CD4-positive, alpha-beta T cell treated with Interleukin-12 subunit alpha and Interleukin-12 subunit beta, for 1 hour (primary cell): ENCODE measurements at regions not wholly inside any gene's neighbourhood (a gene's known extent, or its start where the extent isn't known, plus 50 kb on each side); places are given as distances from the start of the nearest gene placed in this dataset.

Source experiments
- DNase-seq: peaks from one replicate; pipeline ENCODE4 v3.0.0-alpha.2; 2020

DNA sequence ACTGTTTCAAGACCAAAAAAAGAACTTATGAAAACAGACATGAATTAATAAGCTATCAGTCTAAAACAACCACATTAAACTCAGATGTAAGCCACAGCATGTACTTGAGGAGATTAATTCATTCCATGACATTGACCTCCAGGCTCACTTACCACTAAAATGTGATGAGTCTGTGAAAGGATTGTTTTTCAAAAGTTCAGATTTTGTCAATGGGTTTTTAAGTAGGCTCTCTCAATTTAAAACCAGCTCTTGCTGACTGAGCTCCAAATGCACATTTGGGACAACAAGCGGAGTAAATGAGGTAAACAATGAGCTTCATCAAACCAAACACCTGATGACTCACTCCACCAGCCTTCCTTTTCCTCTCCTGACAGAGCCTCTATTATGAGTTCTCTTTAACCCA is 197.0 kb downstream of the SIM1 start:
- DNase-seq: no peak

DNA sequence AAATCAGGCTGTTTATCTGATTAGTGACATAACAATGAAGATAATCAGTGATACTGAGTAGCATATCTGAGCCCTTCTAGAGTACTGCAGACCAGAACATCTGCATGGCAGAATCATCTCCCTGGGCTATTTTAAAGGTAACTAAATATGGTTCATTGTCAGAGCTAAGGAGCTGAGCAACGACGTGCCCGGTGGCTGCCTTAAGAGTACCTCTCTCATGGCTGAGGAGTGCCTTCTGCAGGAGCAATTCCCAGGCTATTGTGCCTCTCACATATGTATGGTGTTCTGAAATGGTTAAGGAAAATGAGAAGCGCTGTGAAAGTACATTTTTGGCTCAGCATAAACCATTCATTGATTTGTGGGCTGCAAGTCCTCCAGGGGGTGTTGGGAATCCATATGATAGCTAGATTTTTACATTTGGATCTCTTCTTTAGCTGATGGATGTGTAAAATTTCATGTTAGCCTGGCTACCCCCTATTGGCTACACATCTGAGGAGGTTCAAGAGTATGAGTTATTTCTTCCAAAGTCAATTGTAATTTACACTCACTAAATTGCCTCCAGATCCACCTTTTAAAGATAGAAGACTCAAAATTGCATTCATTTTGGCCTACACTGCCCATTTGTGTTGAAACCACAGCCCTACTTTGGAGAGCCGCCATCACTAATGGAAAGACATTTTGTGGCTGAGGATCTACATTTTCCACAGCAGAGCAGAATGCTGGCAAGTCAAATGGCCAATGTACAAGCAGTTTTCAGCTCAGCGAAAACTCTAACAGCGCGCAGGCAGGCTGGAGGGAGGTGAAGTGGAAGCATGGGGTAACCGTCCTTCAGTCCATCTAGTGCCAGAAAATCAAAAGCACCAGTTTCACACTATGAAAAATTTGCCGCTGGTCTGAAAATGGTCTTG is 198.0 kb downstream of the SIM1 start:
- no peak for DNase-seq

DNA sequence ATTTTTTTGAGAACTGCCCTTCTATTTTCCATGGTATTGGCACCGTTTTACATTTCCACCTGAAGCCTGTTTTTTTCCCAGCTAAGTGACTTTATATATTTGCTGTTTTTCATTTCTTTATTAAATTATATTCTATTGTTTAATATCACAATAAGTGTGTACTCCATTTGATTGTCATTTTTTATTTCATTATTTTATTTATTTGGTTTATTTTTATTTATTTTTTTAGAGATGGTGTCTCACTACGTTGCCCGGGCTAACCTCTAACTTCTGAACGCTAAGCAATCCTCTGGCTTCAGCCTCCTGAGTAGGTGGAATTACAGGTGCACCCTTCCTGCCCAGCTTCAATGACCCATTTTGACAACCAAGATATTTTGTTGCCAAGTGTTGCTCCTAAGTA is 202.6 kb downstream of the SIM1 start:
- DNase-seq: no peak

DNA sequence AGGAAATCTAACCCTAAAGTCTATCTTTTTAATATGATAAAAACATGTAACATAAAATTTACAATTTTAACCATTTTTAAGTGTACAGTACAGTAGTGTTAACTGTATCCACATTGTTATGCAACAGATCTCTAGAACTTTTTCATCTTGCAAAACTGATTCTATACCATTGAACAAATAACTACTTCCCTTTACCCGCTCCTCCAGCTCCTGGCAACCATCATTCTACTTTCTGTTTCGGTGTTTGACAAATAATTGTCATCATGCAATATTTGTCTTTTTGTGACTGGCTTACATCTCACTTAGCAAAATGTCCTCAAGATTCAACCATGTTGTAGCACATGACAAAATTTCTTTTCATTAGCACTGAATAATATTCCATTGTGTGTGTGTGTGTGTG is 203.2 kb downstream of the SIM1 start:
- DNase-seq: no peak

DNA sequence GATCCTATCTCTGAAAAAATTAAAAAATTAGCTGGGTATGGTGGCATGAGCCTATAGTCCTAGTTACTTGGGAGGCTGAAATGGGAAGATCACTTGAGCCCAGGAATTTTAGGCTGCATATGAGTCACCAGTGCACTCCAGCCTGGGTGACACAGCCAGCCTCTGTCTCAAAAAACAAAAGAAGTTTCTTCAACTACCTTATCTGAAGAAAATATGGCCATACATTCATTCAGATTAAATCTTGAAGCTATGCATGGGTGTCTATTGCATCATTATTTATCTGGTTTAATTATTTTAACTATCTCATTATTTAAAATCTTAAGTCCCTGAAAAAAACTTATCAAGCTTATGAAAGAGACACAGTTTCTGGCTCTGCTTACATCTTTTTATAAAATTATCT is 204.1 kb downstream of the SIM1 start:
- no peak for DNase-seq

DNA sequence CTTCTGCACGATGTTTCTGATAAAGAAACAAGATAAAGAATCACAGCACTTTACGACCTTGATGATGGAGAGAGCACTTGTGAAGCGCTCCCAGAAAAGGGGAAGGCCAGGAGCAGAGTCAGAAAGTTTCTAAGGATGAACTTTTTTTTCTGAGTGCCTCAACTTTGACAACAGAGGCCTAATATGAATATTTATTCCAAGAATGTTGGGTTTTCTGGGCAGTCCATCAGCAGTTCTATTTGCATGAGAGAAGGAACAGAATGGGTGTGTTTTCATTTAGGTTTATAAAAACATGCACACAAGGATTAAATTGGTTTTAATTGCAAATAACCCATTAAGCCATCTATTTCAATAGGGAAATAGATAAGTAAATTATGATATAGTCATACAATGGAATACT is 204.9 kb downstream of the SIM1 start:
- DNase-seq: no peak

DNA sequence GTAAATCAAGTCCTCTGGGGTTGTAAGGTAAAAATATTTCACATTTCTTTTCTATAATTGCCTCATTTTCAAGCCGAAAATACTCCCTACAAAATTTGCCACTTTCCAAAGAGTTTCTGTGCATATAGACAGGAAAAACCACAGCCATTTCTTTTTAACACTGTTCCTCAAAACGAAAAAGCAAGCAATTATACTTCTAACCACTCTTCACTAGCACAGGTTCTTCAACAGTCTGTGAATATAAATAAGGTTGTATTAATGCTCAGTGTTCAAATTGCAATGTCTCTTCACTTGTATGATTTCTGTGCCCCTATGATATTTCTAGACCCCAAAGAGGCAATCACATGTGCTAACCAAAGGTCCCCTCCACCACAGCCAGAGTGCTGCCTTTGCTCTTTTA is 206.0 kb downstream of the SIM1 start:
- DNase-seq: no peak

DNA sequence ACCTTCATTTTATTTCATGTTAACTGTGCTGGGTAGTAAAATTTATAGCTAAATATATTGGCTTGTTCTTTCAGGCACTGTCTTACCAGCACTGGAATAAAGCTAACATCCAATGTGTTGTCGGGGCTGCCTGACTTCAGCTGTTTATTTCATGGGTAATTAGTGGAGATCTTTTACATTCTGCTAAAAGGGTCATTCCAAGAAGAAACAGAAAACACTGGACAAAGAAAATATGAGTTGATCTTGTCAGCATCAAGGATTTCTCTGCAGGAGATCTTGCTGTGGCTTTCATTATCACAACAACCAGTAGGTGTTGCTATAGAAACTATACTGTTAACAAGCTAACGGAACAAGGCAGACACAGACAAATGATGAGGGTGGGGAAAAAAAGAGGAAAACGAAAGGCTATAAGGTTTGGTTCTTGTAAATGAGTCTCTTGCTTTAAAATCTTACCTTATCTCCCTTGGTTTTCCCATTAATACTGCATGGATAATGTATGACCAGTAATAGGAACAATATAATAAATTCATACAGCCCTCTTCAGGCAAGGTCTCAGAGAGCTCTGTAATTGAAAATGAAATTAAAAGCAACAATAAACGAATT is 206.8 kb downstream of the SIM1 start:
- DNase-seq: peak; percentile 10

DNA sequence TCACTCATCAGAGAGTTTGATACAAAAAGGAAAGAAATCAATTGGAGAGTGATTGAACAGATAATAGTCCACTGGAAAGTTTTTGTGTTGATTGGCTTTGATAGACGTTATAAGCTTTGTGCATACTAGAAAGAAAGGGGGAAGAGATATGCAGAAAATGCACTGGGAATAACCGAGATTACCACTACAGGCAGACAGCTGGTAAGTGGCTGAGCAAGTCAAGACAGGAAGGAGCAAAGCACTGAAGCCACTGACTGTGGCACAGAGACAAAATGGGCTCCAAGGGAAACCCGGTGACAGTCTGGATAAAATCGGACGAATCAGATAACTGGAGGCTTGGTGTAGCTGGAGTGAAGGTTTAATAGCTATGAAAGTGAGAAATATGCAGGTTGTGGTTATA is 209.0 kb downstream of the SIM1 start:
- no peak for DNase-seq

DNA sequence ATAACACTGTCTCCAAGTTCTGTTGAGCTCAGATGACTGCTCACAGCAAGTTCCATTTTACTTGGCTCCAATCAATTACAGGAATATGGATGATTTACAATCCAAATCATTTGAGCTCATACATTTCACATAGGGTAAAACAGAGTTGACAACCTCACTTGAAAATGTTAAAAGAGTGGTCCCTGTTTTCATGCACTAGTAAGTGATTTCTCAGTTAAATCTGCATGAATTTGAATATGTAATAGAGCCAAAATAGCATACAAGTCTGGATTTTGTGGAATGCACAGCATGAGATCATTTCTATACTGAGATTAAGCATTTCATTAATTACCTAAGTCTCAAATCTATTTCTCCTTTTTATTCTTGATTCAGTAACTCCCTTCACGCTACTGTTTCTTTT is 217.6 kb downstream of the SIM1 start:
- no peak for DNase-seq

DNA sequence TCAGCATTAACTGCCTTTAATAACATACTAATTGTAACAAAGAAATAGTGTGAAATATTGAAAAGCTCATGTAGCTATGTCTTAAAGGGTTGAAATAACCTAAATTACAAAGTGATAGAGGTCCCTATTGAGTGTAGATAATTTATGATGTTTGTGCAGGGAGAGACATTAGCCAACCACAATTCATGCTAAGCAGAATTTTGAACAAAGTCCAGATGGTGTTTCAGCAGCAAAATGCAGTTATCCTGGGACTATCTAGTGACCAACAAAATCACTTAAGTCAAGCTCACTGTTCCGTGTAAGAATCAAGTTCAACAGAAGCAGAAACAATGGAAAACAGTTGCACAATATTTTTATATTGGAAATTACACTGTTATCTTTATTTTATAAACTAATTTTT is 218.5 kb downstream of the SIM1 start:
- DNase-seq: no peak

DNA sequence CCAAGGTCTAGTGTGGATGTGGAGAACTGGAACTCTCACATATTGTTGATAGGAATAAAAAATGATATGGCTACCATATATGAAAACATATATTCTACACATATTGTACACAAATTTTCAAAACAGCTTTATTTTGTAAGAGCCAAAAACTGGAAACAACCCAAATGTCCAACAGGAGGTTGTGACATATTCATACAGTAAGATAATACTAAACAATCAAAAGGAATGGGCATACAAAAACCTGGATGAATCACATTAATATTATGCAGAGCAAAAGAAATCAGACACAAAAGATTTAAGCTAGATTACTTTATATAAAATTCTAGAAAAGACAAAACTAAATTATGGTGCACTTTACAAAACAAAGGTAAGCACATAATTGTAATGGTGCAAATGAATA is 223.9 kb downstream of the SIM1 start:
- DNase-seq: no peak

DNA sequence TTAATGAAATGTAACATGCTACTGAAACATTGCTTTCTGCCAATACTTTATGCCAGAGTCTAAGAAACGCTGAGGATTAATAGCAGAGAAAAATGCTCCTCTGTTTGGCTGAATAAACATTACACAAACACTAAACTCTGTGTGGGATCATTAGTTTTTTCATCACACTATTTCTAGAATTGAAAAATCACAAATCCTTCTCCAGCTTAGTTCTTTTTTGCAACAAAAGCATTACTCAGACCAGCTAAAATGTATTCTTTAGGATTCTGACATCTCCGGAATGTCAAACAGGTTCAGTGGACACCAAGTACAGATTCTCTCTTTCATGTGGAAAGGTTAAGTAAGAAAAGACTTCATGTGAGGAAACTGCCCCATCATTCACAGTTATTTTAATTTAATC is 226.9 kb downstream of the SIM1 start:
- DNase-seq: no peak

DNA sequence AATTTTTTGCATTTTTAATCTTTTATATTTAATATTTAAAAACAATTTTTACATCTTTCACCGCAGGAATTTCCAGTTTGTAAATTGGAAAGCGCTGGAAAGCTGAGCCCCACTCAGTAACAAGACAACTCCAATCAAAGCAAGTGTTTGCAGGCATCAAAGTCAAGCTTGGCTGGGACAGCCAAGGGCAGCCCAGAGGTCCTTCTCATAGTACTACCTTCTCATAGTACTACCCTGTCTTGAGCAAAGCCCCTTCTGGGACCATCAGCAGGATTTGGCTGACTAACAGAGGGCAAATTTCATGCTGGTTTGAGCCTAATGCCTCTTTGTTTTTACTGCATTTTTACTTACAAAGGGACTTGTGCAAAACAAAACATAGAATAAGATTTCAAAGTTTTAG is 228.3 kb downstream of the SIM1 start:
- DNase-seq: no peak

DNA sequence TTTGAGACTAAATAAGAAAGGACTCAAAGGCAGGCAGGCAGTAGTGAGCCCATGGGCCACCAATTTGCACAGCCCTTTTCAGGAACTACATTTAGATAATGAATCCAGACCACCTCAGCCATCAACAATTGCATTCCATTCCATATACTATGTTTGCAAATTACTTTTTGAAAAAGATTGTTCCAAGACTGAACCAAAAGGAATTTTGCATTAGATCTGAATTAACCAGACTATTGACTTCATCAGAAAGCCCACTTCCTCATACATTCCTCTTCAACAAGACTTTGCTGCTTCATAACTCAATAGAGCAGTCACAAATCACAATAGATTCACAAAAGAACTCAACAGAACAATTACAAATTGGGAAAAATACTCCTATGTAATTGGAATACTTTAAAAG is 229.1 kb downstream of the SIM1 start:
- DNase-seq: no peak

DNA sequence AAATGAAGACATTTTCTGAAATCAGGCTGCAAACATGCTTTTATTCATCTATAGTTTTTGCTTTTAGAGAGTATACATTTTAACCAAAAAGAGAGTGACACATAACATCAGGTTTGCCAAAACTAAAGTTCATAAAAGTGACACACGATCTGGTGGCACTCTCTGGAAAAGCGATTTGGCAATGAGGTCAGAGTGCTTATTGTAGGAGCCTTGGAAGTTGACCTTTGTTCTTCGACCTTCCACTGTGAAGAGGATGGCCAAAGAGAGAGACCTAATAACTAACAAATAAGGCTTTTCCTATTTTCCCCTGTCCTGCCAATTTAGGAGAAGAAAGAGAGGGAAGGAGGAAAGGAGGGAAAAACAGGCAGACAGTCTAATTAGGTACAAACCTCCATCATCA is 230.1 kb downstream of the SIM1 start:
- no peak for DNase-seq

DNA sequence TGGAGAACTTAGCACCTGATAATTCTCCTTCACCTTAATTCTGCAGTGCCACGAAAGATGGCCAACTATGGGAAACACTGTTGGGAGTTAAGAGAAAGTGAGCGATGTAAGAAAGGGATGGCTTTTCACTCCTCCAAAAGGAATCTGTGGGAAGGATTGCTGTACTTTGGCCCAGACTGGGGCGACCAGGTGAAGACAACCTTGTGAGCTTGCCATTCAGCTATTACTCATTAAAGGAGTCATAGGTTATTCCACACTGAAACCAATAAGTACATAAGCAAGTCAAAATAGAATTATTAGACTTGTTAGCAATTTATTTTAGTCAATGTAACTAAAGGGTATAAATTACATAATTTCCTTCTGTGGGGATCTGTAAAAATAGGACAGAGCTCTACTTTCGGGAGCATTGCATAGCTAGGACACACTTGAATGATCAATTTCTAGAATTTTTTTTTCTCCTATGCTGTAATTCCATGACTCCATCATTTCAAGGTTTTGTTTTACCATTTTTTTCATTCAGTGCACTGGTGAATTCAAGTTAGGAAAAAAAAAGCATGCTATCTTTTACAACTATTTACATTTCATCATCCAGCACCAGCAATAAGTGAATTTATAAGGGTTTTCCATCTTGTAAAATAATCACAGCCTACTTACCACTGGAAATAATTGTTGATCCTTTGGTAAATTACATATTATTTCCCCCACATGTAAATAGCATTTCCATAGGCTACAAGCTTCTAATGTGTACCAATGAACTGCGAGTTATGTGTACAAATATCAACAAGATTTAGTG is 231.7 kb downstream of the SIM1 start:
- DNase-seq: no peak

DNA sequence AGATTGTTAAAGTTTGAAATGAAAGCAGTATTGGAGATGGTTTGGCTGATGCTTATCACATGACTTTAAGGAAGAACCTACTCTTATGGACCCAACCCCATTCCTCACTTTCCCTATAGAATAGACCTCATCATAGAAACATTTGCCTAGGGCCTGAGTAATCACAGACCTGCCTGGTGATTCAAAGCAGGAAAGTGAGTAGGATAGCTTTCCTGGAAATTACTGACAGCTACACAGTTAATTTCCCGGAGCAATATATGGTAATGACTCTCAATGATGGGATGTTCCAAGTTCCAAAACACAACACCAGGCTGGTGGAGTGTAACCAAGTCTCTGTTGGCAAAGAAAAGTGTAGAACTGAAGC is 233.8 kb downstream of the SIM1 start:
- no peak for DNase-seq

DNA sequence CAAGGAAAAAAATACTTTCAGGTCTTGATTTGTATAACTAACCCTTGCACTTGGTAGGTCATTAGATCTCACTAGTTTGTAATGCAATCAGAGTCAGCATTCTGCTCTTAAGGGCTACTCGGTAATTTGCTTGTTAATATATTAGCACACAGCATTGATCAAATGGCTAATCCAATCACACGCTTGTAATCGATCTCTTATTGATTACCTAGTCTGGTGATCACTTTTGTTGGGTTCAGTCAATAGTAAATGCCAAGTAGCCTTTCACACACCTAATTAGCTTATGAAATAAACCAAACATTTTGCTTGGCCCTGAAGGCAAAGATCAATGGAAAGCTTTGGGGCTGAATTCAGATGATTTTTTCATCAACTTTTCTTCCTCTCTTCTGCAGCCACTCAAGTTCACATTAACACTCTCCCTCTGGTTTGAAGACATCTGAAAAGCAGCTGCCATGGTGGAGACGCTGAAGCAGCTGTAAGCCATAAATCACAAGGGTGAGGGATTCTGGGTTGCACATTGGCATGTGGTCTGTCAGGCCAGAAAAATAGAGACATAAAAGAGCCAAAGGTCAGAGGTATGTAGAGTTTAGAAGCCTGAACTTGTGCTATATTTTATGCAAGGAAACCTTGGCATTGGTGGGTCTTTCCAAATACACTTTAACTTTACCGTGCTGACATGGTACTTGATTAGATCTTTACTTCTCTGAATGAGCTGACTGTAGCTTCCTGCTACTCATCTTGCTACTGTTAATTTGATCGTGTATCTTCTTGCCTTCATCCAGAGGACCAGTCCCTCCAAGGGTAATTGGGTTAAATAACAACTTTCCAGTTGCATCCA is 234.4 kb downstream of the SIM1 start:
- no peak for DNase-seq

DNA sequence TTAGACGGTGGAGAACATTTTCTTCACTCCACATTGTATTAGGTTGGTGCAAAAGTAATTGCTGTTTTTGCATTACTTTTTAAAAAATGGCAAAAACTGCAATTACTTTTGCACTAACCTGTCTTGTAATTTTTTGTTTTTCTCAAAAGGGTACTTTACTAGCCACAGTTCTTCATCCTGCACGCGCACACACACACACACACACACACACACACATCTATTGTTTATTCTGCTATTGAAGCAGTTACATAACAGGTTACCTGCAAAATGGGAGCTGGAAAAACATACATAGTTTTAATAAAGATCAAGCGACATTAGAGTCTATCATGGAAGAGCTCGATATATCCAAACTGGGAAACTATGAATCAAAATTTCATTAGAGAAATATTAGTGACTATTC is 235.2 kb downstream of the SIM1 start:
- DNase-seq: no peak

DNA sequence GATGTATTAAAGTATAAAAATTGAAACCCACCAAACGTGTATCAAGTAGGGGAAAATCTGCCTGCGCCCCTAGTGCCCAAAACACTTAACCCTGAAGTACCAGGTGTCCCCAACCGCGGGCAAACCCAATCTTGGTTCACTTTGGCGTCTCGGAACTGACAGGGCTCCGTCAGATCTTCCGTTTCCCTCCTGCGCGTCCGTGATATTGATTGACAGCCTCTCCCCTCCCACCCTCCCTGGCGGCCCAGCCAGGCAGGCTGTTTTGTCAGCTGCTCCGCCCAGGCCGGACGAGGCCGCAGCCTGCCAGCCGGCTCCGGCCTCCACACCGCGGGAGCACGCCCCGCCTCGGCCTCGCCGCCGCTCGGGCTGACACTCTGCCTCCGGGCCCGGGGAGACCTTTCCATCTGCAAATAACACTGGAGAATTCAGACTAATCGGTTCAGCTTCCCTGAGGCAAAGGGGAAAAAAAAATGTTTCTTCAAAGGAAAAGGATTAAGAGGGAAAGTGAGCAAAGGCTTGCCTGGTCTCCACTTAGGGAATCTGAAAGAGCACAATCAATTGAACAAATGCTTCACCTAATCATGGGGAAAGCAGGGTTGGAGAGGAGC is 234.9 kb upstream of the MCHR2 start:
- peak; percentile 54 for DNase-seq

DNA sequence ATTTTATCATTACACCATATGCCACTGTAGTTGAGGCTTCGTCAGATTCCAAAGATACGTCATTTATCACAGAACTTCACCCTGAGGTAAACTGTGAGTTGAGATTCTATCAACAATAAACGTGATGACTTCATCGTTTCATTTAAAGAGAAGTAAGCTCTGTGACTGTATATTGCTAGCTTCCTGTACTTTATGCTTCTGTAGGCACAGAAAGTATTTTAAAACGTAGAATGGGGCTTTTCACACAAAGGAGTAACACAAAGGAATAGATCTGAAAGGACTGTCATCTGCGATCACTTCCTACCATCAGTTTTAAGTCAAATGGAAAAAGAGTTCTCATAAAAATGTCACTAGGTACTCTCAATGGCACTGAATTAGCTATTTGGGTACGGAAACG is 234.4 kb upstream of the MCHR2 start:
- peak; percentile 4 for DNase-seq

DNA sequence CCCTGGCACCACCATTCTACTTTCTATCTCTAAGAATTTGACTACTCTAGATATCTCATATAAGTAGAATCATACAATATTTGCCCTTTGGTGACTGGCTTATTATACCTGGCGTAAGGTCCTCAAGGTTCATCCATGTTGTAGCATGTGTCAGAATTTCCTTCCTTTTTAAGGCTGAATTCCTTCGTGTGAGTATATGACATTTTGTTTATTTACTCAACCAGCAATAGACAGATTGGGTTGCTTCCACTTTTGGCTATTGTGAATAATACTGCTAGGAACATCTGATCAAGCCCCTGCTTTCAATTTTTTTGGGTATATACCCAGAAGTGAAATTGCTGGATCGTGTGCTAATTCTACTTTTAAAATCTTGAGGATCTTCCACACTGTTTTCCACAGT is 232.8 kb upstream of the MCHR2 start:
- DNase-seq: no peak
